ENCODE measurements at regions not wholly inside any gene's neighbourhood (a gene's known extent, or its start where the extent isn't known, plus 50 kb on each side); places are given as distances from the start of the nearest gene placed in this dataset.

- Histone ChIP-seq H3K9me3 (ENCODE audit: control insufficient read depth in 4 of 4, insufficient read depth in 3 of 4, low read length in 3 of 4) (peaks cover 0 to 2% (median 0%) of the 10 kb centered on the region in 4 donors), H3K4me3 (no peak overlapping the region), H3K27ac (ENCODE audit: low read depth in 1 of 2, low read length in 1 of 2) (no peak overlapping the region), H3K27me3 (ENCODE audit: control insufficient read depth in 3 of 3, insufficient read depth in 3 of 3, low read length in 2 of 3) (no peaks in the 10 kb centered on the region), H3K4me1 (ENCODE audit: control insufficient read depth in 5 of 5, insufficient read depth in 5 of 5, low read length in 5 of 5) (no peaks in the 10 kb centered on the region), H3K9ac (ENCODE audit: insufficient read depth in 1 of 2, low read length in 2 of 2) (no peak overlapping the region), H3K36me3 (ENCODE audit: control insufficient read depth in 4 of 4, insufficient read depth in 4 of 4, low read length in 4 of 4) (no peaks in the 10 kb centered on the region)
- WGBS, 2 donors, result 85 to 95% methylated on average over 4 of the region's 4 CpGs
- ATAC-seq (ENCODE audit: insufficient read depth, low FRiP score) (no peak), DNase-seq (no peak)
- no peak for TF ChIP-seq CTCF (IDR thresholded peaks at IDR 0.05; ENCODE audit: control extremely low read depth, extremely low read depth)
Measured at GRCh38 chr4:100952590-100952989, 394.7 kb downstream of the PPP3CA start.

GRCh38 chr4:100949350-100949935 lies 397.9 kb downstream of the PPP3CA start:
- ATAC-seq (ENCODE audit: insufficient read depth, low FRiP score) (no peak), DNase-seq (no peak)
- Histone ChIP-seq H3K9ac (ENCODE audit: insufficient read depth in 1 of 2, low read length in 2 of 2) (no peak overlapping the region), H3K4me3 (no peak overlapping the region), H3K36me3 (ENCODE audit: control insufficient read depth in 4 of 4, insufficient read depth in 4 of 4, low read length in 4 of 4) (no peaks in the 10 kb centered on the region), H3K9me3 (ENCODE audit: control insufficient read depth in 4 of 4, insufficient read depth in 3 of 4, low read length in 3 of 4) (no peaks in the 10 kb centered on the region), H3K4me1 (ENCODE audit: control insufficient read depth in 5 of 5, insufficient read depth in 5 of 5, low read length in 5 of 5) (no peaks in the 10 kb centered on the region), H3K27ac (ENCODE audit: low read depth in 1 of 2, low read length in 1 of 2) (no peak overlapping the region), H3K27me3 (ENCODE audit: control insufficient read depth in 3 of 3, insufficient read depth in 3 of 3, low read length in 2 of 3) (no peaks in the 10 kb centered on the region)
- TF ChIP-seq CTCF (IDR thresholded peaks at IDR 0.05; ENCODE audit: control extremely low read depth, extremely low read depth), result no peak
- 62 to 86% methylated on average over 3 of the region's 3 CpGs for WGBS, 2 donors

- 59 to 75% methylated on average over 4 of the region's 4 CpGs for WGBS, 2 donors
- no peak for TF ChIP-seq CTCF (IDR thresholded peaks at IDR 0.05; ENCODE audit: control extremely low read depth, extremely low read depth)
- Histone ChIP-seq H3K9me3 (ENCODE audit: control insufficient read depth in 4 of 4, insufficient read depth in 3 of 4, low read length in 3 of 4) (no peaks in the 10 kb centered on the region), H3K27ac (ENCODE audit: low read depth in 1 of 2, low read length in 1 of 2) (no peak overlapping the region), H3K27me3 (ENCODE audit: control insufficient read depth in 3 of 3, insufficient read depth in 3 of 3, low read length in 2 of 3) (no peaks in the 10 kb centered on the region), H3K4me3 (no peak overlapping the region), H3K9ac (ENCODE audit: insufficient read depth in 1 of 2, low read length in 2 of 2) (no peak overlapping the region), H3K4me1 (ENCODE audit: control insufficient read depth in 5 of 5, insufficient read depth in 5 of 5, low read length in 5 of 5) (no peaks in the 10 kb centered on the region), H3K36me3 (ENCODE audit: control insufficient read depth in 4 of 4, insufficient read depth in 4 of 4, low read length in 4 of 4) (no peaks in the 10 kb centered on the region)
- DNase-seq (no peak), ATAC-seq (ENCODE audit: insufficient read depth, low FRiP score) (no peak)
Measured at GRCh38 chr4:100948911-100949310, 398.4 kb downstream of the PPP3CA start.

- no peak overlapping the region for H3K4me3 ChIP-seq
- no peak for ATAC-seq (ENCODE audit: insufficient read depth, low FRiP score)
- H3K9ac ChIP-seq (ENCODE audit: insufficient read depth in 1 of 2, low read length in 2 of 2), result no peak overlapping the region
- no peak for DNase-seq
- no peaks in the 10 kb centered on the region for H3K4me1 ChIP-seq (ENCODE audit: control insufficient read depth in 5 of 5, insufficient read depth in 5 of 5, low read length in 5 of 5)
- no peak overlapping the region for H3K27ac ChIP-seq (ENCODE audit: low read depth in 1 of 2, low read length in 1 of 2)
- peaks cover 0 to 4% (median 0%) of the 10 kb centered on the region in 4 donors for H3K9me3 ChIP-seq (ENCODE audit: control insufficient read depth in 4 of 4, insufficient read depth in 3 of 4, low read length in 3 of 4)
- H3K36me3 ChIP-seq (ENCODE audit: control insufficient read depth in 4 of 4, insufficient read depth in 4 of 4, low read length in 4 of 4), result no peaks in the 10 kb centered on the region
- no peaks in the 10 kb centered on the region for H3K27me3 ChIP-seq (ENCODE audit: control insufficient read depth in 3 of 3, insufficient read depth in 3 of 3, low read length in 2 of 3)
- TF ChIP-seq CTCF (IDR thresholded peaks at IDR 0.05; ENCODE audit: control extremely low read depth, extremely low read depth), result no peak
Measured at GRCh38 chr4:100945789-100946188, 401.5 kb downstream of the PPP3CA start.

Measured in lung (tissue), 11 donors.